ENCODE measurements at regions not wholly inside any gene's neighbourhood (a gene's known extent, or its start where the extent isn't known, plus 50 kb on each side); places are given as distances from the start of the nearest gene placed in this dataset.
"Not testable (repeated sequence)": the region's sequence is repeated elsewhere in the genome, so short reads cannot be mapped to it uniquely, and the experiment has no call there.

DNA sequence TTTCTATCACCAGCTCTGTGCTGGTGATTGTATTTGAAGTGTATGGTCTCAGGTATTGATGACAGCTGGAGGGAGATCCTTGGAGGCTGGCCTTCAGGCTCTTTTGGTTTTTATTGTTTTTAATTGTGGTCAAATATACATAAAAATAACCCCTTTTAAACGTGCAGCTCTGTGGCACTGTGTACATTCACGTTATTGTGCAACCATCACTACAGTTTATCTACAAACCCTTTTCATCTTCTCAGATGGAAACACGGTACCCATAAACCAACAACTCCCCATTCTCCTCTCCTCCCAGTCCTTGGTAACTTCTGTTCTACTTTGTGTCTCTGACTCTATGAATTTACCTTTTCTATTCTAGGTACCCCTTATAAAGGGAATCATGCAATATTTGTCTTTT, 79.3 kb upstream of the ATP8B1 start:
- DNase-seq (ENCODE audit: low read depth in 2 of 2) = no peak

- peak; percentile 32 to 34 for DNase-seq (ENCODE audit: low read depth in 2 of 2)
Measured at GRCh38 chr18:57881818-57882413, 78.8 kb upstream of the ATP8B1 start.

DNA sequence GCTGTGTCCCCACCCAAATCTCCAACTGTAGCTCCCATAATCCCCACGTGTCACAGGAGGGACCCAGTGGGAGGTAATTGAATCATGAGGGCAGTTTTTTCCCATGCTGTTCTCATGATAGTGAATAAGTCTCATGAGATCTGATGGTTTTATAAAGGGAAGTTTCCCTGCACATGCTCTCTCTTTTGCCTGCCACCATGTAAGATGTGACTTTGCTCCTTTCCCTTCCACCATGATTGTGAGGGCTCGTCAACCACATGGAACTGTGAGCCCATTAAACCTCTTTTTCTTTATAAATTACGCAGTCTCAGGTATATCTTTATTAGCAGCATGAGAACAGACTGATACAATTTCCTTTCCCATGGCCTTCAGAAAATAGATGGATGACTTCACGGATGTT, 76.8 kb upstream of the ATP8B1 start:
- DNase-seq (ENCODE audit: low read depth in 2 of 2) = not testable (repeated sequence)

GRCh38 chr18:57869221-57869620, 66.1 kb upstream of the ATP8B1 start:
- DNase-seq (ENCODE audit: low read depth in 2 of 2) = no peak

GRCh38 chr18:57866355-57866754, 63.2 kb upstream of the ATP8B1 start:
- no peak for DNase-seq (ENCODE audit: low read depth in 2 of 2)

GRCh38 chr18:57864615-57865121, 61.6 kb upstream of the ATP8B1 start:
- DNase-seq (ENCODE audit: low read depth in 2 of 2) = no peak

DNA sequence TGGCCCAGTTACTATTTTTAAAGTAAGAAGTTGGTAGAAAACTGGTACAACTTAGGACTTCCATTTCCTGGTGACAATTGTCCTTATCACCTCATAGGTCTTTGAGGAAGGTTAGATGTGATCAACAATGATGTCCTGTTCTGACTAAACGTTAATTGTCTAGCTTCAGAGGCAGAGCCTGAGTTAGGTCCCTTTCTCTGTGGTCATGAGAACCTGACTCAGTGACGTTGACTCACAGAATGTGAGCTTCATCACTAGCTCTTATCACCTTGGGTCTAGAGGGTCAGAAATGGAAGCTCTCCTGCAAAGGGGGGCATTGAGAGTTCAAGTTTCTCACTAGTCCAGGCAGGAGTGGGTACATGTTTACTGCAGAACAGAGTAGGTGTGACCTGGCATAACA, 60.6 kb upstream of the ATP8B1 start:
- no peak for DNase-seq (ENCODE audit: low read depth in 2 of 2)

DNA sequence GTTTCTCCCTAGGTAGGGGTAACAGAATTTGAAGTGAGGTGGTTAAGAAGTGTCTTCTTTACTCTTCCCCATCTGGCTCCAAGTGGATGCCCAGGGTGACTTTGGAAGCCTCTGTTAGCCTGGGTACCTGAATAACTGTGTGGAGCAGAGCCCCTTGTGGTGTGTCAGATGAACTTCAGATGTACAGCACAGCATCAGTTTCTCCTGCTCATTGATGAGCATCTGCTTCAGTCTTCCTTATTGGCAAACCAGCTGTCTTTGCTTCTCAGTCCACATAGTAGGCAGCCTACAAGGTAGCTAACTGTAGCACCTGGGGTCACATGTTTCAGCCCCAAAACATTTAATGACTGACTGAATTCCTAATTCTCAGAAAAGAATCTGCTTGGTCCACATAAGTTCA, 56.2 kb upstream of the ATP8B1 start:
- DNase-seq (ENCODE audit: low read depth in 2 of 2) = no peak

DNA sequence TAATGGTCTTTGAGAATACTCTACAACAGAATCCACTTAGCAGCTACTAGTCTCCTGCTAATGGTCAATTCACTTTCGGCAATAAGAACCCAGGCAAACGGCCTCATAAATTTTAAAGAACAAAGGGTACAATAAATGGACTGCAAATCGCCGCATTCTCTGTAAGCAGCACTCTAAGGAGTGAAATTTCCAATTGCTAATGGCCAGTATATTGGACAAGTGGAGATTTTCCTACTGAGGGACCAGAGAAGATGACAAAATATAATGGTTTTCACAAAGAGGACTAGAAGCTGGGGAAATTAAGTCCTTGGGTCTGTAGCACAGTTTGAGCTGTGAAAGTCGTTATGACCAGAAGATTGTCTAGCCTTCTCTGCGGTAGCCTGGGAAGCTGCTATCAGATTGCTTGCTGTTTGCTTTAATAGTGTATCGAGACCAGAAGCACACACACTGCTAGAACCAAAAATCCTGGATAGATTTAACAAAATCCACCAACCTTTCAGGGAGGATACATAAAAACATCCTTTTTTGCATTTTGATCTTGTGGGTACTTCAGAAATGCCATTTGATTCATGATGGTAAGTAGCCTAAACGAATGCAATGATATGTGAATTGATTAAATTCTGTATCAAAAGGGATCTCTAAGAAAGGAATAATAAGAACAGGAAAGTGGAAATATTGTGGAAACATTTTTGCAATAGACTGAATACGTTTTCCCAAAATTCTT, 53.6 kb upstream of the ATP8B1 start:
- DNase-seq (ENCODE audit: low read depth in 2 of 2) = no peak

- no peak for DNase-seq (ENCODE audit: low read depth in 2 of 2)
Measured at GRCh38 chr18:57856128-57856527, 53.0 kb upstream of the ATP8B1 start.

DNA sequence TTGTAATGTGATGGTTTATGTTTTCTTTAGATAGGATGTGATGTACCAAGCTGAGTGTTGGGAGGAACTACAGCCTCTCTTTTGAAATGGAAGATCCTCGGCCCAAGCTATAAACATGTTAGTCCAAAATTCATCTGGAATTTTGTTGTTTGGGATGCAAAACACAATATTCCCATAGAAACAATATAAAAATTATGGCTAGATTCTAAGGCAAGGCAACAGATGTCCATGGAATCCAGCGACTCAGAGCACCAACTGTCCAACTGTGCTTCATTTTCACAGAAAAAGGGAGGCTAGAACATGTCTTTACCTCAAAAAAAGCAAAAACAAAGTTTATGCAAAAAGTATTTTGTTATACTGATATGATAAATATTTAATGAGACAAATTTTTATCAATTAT, 52.4 kb upstream of the ATP8B1 start:
- DNase-seq (ENCODE audit: low read depth in 2 of 2) = no peak

DNA sequence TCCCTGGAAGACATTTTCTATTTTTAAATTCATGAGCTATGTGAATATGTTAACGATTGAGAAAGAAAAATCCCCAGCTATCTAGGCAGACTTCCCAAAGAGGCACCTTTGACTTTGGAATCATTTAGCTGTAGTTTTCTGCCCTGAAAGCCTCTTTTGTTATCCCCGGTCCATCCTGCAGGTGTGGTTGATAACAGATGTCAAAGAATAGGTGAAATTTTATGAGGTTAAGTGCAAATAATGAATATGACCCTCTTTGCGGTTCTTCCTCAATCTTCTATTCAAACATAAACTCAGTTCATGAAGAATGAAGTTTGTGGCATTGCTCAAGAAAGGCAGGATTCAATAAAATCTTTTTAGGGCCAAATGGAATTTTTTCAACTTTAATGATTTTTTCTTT, 51.6 kb upstream of the ATP8B1 start:
- DNase-seq (ENCODE audit: low read depth in 2 of 2) = no peak

- DNase-seq (ENCODE audit: low read depth in 2 of 2) = no peak
Measured at GRCh38 chr18:57853864-57854263, 50.7 kb upstream of the ATP8B1 start.

DNA sequence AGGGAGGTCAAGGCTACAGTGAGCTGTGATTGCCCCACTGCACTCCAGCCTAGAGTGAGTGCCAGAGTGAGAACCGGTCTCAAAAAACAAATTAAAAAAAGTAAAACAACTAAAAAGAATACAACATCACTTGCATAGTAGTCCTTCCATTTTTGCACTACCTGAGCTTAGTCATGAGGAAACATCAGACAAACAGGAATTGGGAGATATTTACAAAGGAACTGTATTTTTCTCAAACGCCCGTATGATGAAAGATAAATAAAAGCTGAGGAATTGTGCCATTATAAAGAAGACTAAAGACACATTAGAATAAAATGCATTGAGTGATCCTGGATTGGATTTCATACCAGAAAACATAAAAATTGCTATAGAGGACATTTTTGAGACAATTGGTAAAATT, 50.0 kb upstream of the ATP8B1 start:
- DNase-seq (ENCODE audit: low read depth in 2 of 2) = no peak

Measured in stimulated activated CD4-positive, alpha-beta T cell treated with anti-CD3 and anti-CD28 coated beads, Interleukin-4, amount 100 ng/mL, for 48 hours (primary cell).